Astrocyte (in vitro differentiated cells and primary cell): ENCODE measurements at regions not wholly inside any gene's neighbourhood (a gene's known extent, or its start where the extent isn't known, plus 50 kb on each side); places are given as distances from the start of the nearest gene placed in this dataset.

ENCODE experiments used
- DNase-seq: peaks from one replicate; pipeline ENCODE4 v3.0.0-alpha.2; 2010; ENCODE audit warnings: low read depth
- FAIRE-seq: peaks from 2 replicates; lab custom pipeline; 2011; peaks lifted over from hg19 to GRCh38; lab: Jason Lieb, UNC
- H2AFZ ChIP-seq: 2 replicates; pipeline ENCODE4 v1.6.0; 2012; ENCODE audit warnings: low read depth, low read length, inconsistent platforms
- H3K27ac ChIP-seq: 2 replicates; pipeline ENCODE4 v1.5.1; 2011; ENCODE audit warnings: low read depth, low read length, inconsistent platforms
- H3K27me3 ChIP-seq: 2 replicates; pipeline ENCODE4 v1.6.0; 2011; ENCODE audit warnings: low read length, inconsistent platforms; ENCODE audit not compliant: insufficient read depth
- H3K36me3 ChIP-seq: 2 replicates; pipeline ENCODE4 v1.5.1; 2011; ENCODE audit warnings: low read length, inconsistent platforms; ENCODE audit not compliant: insufficient read depth
- H3K4me1 ChIP-seq: 2 replicates; pipeline ENCODE4 v1.5.1; 2011; ENCODE audit warnings: low read length, inconsistent platforms; ENCODE audit not compliant: insufficient read depth
- H3K4me2 ChIP-seq: 2 replicates; pipeline ENCODE4 v1.6.0; 2012; ENCODE audit warnings: low read length, inconsistent platforms
- H3K4me3 ChIP-seq: 2 replicates; pipeline ENCODE4 v1.5.1; 2011; ENCODE audit warnings: low read depth, mild to moderate bottlenecking, low read length, inconsistent platforms; ENCODE audit not compliant: insufficient read depth
- H3K79me2 ChIP-seq: 2 replicates; pipeline ENCODE4 v1.6.0; 2012; ENCODE audit warnings: mild to moderate bottlenecking, low read length, inconsistent platforms; ENCODE audit not compliant: insufficient read depth
- H3K9ac ChIP-seq: 2 replicates; pipeline ENCODE4 v1.6.0; 2012; ENCODE audit warnings: mild to moderate bottlenecking, low read length, inconsistent platforms
- H3K9me3 ChIP-seq: 2 replicates; pipeline ENCODE4 v1.5.1; 2012; ENCODE audit warnings: low read depth, mild to moderate bottlenecking, low read length, inconsistent platforms; ENCODE audit not compliant: insufficient read depth
- H4K20me1 ChIP-seq: 2 replicates; pipeline ENCODE4 v1.6.0; 2012; ENCODE audit warnings: low read length, inconsistent platforms; ENCODE audit not compliant: insufficient read depth
- H3K27ac Mint-ChIP-seq: one replicate; pipeline ENCODE4 v1.8.0; 2021; ENCODE audit warnings: mild to moderate bottlenecking, mixed read lengths; ENCODE audit not compliant: unreplicated experiment
- H3K27me3 Mint-ChIP-seq: one replicate; pipeline ENCODE4 v1.8.0; 2021; ENCODE audit warnings: low read depth, mixed read lengths; ENCODE audit not compliant: unreplicated experiment
- H3K36me3 Mint-ChIP-seq: one replicate; pipeline ENCODE4 v1.8.0; 2021; ENCODE audit warnings: low read depth, mixed read lengths; ENCODE audit not compliant: unreplicated experiment
- H3K4me1 Mint-ChIP-seq: one replicate; pipeline ENCODE4 v1.8.0; 2021; ENCODE audit warnings: low read depth, mixed read lengths; ENCODE audit not compliant: unreplicated experiment
- H3K4me3 Mint-ChIP-seq: one replicate; pipeline ENCODE4 v1.8.0; 2021; ENCODE audit warnings: mild to moderate bottlenecking, moderate library complexity, mixed read lengths; ENCODE audit not compliant: unreplicated experiment
- H3K9me3 Mint-ChIP-seq: one replicate; pipeline ENCODE4 v1.8.0; 2021; ENCODE audit warnings: mild to moderate bottlenecking, mixed read lengths; ENCODE audit not compliant: unreplicated experiment
- EZH2 ChIP-seq: IDR thresholded peaks from 2 replicates; pipeline ENCODE4 v1.6.1; 2012; ENCODE audit warnings: mild to moderate bottlenecking, low read length, inconsistent platforms; ENCODE audit not compliant: insufficient read depth
- TF ChIP-seq, protein P1 (sequence below): IDR thresholded peaks from 2 replicates; pipeline ENCODE4 v1.5.1; 2011; ENCODE audit warnings: low read depth, mild to moderate bottlenecking, inconsistent platforms, low read length, moderate library complexity; ENCODE audit not compliant: insufficient read depth

DNA sequence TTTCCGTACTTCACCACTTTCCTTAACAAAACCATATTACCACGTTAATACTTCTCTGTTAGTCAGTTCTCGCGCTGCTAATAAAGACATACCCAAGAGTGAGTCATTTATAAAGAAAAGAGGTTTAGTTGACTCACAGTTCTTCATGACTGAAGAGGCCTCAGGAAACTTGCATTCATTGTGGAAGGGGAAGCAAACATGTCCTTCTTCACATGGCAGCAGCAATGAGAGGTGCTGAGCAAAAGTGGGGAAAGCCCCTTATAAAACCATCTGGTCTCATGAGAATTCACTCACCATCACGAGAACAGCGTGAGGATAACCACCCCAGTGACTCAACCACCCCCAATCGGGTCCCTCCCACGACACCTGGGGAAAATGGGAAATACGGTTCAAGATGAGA, 289.8 kb upstream of the CLNK start:
- Histone ChIP-seq H3K4me1 (no peaks in the 10 kb centered on the region), H3K79me2 (no peaks in the 10 kb centered on the region), H3K9me3 (no peaks in the 10 kb centered on the region), H3K4me3 (no peak overlapping the region), H3K36me3 (no peaks in the 10 kb centered on the region), H4K20me1 (no peaks in the 10 kb centered on the region), H3K9ac (no peak overlapping the region), H3K27ac (no peak overlapping the region), H3K27me3 (no peaks in the 10 kb centered on the region), H3K4me2 (no peak overlapping the region), H2AFZ (no peak overlapping the region)
- H3K27ac Mint-ChIP-seq, result no peak overlapping the region
- DNase-seq, result no peak
- H3K27me3 Mint-ChIP-seq, result peaks cover 10% of the 10 kb centered on the region
- FAIRE-seq, result no peak
- no peaks in the 10 kb centered on the region for H3K4me1 Mint-ChIP-seq
- H3K9me3 Mint-ChIP-seq, result peaks cover 13% of the 10 kb centered on the region
- H3K36me3 Mint-ChIP-seq, result no peaks in the 10 kb centered on the region
- TF ChIP-seq, protein P1, sequence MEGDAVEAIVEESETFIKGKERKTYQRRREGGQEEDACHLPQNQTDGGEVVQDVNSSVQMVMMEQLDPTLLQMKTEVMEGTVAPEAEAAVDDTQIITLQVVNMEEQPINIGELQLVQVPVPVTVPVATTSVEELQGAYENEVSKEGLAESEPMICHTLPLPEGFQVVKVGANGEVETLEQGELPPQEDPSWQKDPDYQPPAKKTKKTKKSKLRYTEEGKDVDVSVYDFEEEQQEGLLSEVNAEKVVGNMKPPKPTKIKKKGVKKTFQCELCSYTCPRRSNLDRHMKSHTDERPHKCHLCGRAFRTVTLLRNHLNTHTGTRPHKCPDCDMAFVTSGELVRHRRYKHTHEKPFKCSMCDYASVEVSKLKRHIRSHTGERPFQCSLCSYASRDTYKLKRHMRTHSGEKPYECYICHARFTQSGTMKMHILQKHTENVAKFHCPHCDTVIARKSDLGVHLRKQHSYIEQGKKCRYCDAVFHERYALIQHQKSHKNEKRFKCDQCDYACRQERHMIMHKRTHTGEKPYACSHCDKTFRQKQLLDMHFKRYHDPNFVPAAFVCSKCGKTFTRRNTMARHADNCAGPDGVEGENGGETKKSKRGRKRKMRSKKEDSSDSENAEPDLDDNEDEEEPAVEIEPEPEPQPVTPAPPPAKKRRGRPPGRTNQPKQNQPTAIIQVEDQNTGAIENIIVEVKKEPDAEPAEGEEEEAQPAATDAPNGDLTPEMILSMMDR, result no peak
- no peak for TF ChIP-seq EZH2
- no peak overlapping the region for H3K4me3 Mint-ChIP-seq

DNA sequence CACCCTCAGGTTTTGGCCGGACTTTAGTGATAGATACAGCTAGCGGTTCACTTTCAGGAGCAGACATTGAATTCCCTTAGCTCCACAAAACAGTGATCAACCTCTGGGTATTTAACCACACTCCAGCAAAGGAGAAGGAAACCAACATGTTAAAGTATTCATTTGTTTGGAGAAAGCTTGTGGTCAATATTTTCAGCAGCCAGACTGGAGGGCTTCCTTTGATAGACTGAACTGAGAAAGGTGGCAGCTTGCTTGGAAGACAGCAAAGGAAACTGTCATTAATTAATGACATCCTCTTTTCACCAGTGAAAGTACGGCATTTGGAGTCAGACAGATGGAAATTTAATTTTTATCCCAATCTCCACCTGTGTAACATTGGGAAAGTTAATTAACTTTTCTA, 289.1 kb upstream of the CLNK start:
- Mint-ChIP-seq H3K9me3 (peaks cover 12% of the 10 kb centered on the region), H3K27me3 (peaks cover 12% of the 10 kb centered on the region), H3K4me3 (no peak overlapping the region), H3K36me3 (no peaks in the 10 kb centered on the region), H3K4me1 (no peaks in the 10 kb centered on the region), H3K27ac (no peak overlapping the region)
- H3K9ac ChIP-seq, result no peak overlapping the region
- H3K4me2 ChIP-seq, result no peak overlapping the region
- no peak overlapping the region for H2AFZ ChIP-seq
- H3K9me3 ChIP-seq, result no peaks in the 10 kb centered on the region
- H3K79me2 ChIP-seq, result no peaks in the 10 kb centered on the region
- no peak overlapping the region for H3K27ac ChIP-seq
- H4K20me1 ChIP-seq, result no peaks in the 10 kb centered on the region
- FAIRE-seq (no peak), DNase-seq (no peak)
- no peak for TF ChIP-seq EZH2
- H3K4me1 ChIP-seq, result no peaks in the 10 kb centered on the region
- H3K36me3 ChIP-seq, result no peaks in the 10 kb centered on the region
- no peaks in the 10 kb centered on the region for H3K27me3 ChIP-seq
- no peak overlapping the region for H3K4me3 ChIP-seq

DNA sequence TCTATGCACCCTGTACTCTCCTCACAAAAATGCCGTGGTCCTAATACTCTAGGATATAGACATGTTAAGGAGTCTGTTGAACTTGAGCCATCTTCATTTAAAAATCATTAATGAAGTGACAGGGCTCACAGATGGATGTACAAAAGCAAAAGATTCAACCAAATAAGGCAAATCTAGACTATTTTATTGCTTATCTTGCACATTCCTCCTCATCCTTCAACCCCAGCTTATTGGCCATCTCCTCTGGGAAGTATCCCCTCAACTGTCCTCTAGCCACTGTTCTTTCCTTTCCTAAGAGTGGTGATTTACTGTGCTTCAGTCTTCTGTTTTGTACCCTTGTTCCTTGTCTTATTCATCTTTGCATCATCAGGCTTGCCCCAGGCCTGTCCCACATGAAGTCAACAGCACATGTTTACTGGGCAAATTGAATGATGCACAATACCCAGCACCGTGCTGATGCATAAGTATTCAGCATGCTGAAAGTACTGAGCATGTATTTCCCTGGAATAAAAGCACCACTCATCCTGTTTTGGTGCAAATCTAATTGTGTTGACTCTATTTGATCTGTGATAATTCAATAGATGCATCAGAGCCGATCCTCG, 287.3 kb upstream of the CLNK start:
- Histone ChIP-seq H2AFZ (no peak overlapping the region), H3K36me3 (no peaks in the 10 kb centered on the region), H3K27me3 (no peaks in the 10 kb centered on the region), H3K79me2 (no peaks in the 10 kb centered on the region), H3K4me3 (no peak overlapping the region), H4K20me1 (no peaks in the 10 kb centered on the region), H3K4me1 (no peaks in the 10 kb centered on the region), H3K27ac (no peak overlapping the region), H3K9me3 (no peaks in the 10 kb centered on the region), H3K4me2 (no peak overlapping the region), H3K9ac (no peak overlapping the region)
- Mint-ChIP-seq H3K4me3 (no peak overlapping the region), H3K4me1 (no peaks in the 10 kb centered on the region), H3K9me3 (peaks cover 11% of the 10 kb centered on the region), H3K27ac (no peak overlapping the region), H3K36me3 (no peaks in the 10 kb centered on the region), H3K27me3 (peaks cover 10% of the 10 kb centered on the region)
- DNase-seq (no peak), FAIRE-seq (no peak)
- TF ChIP-seq EZH2, result no peak
- TF ChIP-seq, protein P1, result no peak
